HL-60 (cell line): ENCODE measurements at regions not wholly inside any gene's neighbourhood (a gene's known extent, or its start where the extent isn't known, plus 50 kb on each side); places are given as distances from the start of the nearest gene placed in this dataset.

Source experiments
- DNase-seq, 2 experiments: peaks; one replicate each; pipeline ENCODE4 v3.0.0-alpha.2; 2010 to 2020; ENCODE audit warnings: low read depth in 1 of 2, low spot score in 1 of 2
- H3K27ac ChIP-seq: fragments of 250-450 bp; sonication (Bioruptor Pico); replicated peaks from 2 replicates; pipeline ENCODE4 v1.5.1; 2020; ENCODE audit warnings: mild to moderate bottlenecking, moderate library complexity
- H3K27me3 ChIP-seq: fragments of 250-450 bp; sonication (Bioruptor Pico); 2 replicates; pipeline ENCODE4 v1.5.1; 2021; ENCODE audit warnings: mild to moderate bottlenecking, moderate library complexity; ENCODE audit not compliant: insufficient read depth, poor library complexity, severe bottlenecking
- H3K4me3 ChIP-seq: replicated peaks from 2 replicates; pipeline ENCODE4 v1.5.1; 2011; ENCODE audit warnings: mild to moderate bottlenecking, control low read depth, low read length; ENCODE audit not compliant: insufficient read depth
- GABPA ChIP-seq: IDR thresholded peaks from 2 replicates; pipeline ENCODE4 v1.6.1; 2012; ENCODE audit warnings: low read depth
- POLR2AphosphoS5 ChIP-seq: IDR thresholded peaks from 2 replicates; pipeline ENCODE4 v1.6.1; 2012; ENCODE audit warnings: low read depth
- SPI1 ChIP-seq: IDR thresholded peaks from 2 replicates; pipeline ENCODE4 v1.6.1; 2012; ENCODE audit warnings: low read depth, mild to moderate bottlenecking, borderline replicate concordance
- TF ChIP-seq, protein P1 (sequence below): IDR thresholded peaks from one replicate; pipeline ENCODE4 v1.5.1; 2011; ENCODE audit warnings: low read length, control low read depth, inconsistent platforms; ENCODE audit not compliant: insufficient read depth
- TF ChIP-seq, protein P2 (sequence below): IDR thresholded peaks from 2 replicates; pipeline ENCODE4 v1.6.1; 2012; ENCODE audit warnings: low read depth; ENCODE audit not compliant: insufficient replicate concordance

DNA sequence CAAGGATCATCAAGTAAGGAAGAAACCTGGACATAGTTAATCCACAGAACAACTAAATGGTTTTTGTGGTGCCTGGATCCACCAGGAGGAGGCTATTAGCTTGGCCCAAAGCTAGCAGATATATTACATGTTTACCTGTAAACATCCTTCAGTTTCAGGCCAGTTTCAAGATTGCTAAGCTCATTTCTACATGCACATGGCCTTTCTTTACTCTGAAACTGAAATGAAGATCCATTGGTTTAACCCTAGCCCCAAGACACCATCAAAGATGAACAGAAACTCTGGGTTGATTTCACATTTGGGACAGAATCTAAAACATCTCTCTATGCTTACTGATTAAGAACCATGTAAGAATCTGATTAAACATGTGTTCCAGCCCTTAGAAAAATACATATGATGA lies 611.8 kb downstream of the TLE1 start:
- Histone ChIP-seq H3K27ac (no peak overlapping the region), H3K27me3 (no peaks in the 10 kb centered on the region), H3K4me3 (no peak overlapping the region)
- TF ChIP-seq, protein P1, sequence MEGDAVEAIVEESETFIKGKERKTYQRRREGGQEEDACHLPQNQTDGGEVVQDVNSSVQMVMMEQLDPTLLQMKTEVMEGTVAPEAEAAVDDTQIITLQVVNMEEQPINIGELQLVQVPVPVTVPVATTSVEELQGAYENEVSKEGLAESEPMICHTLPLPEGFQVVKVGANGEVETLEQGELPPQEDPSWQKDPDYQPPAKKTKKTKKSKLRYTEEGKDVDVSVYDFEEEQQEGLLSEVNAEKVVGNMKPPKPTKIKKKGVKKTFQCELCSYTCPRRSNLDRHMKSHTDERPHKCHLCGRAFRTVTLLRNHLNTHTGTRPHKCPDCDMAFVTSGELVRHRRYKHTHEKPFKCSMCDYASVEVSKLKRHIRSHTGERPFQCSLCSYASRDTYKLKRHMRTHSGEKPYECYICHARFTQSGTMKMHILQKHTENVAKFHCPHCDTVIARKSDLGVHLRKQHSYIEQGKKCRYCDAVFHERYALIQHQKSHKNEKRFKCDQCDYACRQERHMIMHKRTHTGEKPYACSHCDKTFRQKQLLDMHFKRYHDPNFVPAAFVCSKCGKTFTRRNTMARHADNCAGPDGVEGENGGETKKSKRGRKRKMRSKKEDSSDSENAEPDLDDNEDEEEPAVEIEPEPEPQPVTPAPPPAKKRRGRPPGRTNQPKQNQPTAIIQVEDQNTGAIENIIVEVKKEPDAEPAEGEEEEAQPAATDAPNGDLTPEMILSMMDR, result no peak
- TF ChIP-seq, protein P2, sequence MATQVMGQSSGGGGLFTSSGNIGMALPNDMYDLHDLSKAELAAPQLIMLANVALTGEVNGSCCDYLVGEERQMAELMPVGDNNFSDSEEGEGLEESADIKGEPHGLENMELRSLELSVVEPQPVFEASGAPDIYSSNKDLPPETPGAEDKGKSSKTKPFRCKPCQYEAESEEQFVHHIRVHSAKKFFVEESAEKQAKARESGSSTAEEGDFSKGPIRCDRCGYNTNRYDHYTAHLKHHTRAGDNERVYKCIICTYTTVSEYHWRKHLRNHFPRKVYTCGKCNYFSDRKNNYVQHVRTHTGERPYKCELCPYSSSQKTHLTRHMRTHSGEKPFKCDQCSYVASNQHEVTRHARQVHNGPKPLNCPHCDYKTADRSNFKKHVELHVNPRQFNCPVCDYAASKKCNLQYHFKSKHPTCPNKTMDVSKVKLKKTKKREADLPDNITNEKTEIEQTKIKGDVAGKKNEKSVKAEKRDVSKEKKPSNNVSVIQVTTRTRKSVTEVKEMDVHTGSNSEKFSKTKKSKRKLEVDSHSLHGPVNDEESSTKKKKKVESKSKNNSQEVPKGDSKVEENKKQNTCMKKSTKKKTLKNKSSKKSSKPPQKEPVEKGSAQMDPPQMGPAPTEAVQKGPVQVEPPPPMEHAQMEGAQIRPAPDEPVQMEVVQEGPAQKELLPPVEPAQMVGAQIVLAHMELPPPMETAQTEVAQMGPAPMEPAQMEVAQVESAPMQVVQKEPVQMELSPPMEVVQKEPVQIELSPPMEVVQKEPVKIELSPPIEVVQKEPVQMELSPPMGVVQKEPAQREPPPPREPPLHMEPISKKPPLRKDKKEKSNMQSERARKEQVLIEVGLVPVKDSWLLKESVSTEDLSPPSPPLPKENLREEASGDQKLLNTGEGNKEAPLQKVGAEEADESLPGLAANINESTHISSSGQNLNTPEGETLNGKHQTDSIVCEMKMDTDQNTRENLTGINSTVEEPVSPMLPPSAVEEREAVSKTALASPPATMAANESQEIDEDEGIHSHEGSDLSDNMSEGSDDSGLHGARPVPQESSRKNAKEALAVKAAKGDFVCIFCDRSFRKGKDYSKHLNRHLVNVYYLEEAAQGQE, result no peak
- TF ChIP-seq POLR2AphosphoS5 (no peak), SPI1 (no peak), GABPA (no peak)
- no peak for DNase-seq

DNA sequence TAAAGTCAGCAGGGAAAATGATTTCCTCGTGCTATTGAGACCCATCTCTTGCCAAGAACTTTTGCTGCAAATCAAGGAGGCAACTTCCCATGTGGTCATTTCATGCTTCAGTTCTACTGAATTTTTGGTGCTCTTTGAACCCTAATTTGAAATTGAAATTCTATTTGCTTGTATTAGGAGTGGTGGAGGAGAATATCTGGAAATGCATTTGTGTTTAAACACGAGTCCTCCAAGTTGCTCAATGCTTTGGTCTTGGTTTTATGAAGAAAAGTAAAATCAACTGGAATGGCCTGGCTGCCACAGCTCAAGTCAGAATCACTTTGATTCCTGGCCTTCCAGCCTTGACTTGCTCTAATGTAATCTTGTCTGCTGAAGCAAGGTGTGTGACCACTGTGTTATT lies 613.2 kb downstream of the TLE1 start:
- no peak overlapping the region for H3K27ac ChIP-seq
- TF ChIP-seq, protein P2, result no peak
- TF ChIP-seq, protein P1, result no peak
- no peak for TF ChIP-seq GABPA
- no peak for DNase-seq
- H3K27me3 ChIP-seq, result no peaks in the 10 kb centered on the region
- no peak overlapping the region for H3K4me3 ChIP-seq

DNA sequence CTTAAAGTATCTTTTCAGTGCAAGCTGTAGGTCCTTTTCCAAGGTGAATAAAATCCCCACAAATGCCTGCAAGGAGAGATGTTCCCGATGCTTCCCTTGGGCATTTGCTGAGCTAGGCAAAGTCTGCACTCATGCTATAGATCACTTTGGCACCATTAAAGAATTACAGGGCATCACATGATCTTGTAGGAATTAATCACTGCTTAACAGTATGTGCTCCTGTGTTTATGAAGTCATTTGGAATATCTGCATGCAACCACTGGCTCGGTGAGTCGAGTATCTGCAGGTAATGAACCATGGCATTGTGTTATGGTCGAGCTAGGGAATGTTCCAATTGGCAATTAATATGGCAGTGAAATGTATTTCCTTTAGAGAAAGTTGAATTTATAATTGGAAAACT lies 615.1 kb downstream of the TLE1 start:
- Histone ChIP-seq H3K4me3 (no peak overlapping the region), H3K27me3 (no peaks in the 10 kb centered on the region), H3K27ac (no peak overlapping the region)
- TF ChIP-seq, protein P1, result no peak
- TF ChIP-seq SPI1 (no peak), GABPA (no peak), POLR2AphosphoS5 (no peak)
- TF ChIP-seq, protein P2, result no peak
- no peak for DNase-seq
